ENCODE measurements at regions not wholly inside any gene's neighbourhood (a gene's known extent, or its start where the extent isn't known, plus 50 kb on each side); places are given as distances from the start of the nearest gene placed in this dataset.

DNA sequence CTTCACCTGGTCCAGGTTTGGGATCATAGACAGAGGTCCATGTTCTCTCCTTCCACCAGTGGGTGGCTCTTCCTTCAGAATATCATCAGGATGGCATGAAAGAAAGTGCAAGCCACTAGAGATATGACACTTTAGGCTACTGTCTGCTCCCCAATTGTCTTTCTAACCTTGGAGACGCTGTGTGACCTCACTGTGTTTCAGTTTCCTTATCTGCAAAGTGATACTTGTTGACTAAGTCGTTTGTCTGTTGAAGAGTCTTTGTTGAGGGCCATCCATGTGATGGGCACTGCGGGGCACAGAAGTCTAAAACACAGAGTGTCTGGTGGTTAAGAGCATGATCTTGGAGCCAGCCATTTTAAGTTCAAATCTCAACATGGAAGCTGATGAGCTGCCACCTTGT lies 259.9 kb upstream of the THSD7B start:
- TF ChIP-seq POLR2AphosphoS5 (IDR thresholded peaks at IDR 0.05; ENCODE audit: low read depth, low read length) (no peak), REST (IDR thresholded peaks at IDR 0.05; ENCODE audit: insufficient read depth in 1 of 2, low read depth in 2 of 2, low read length in 2 of 2) (no peak), SIN3A (IDR thresholded peaks at IDR 0.05; ENCODE audit: borderline replicate concordance, insufficient read depth, low read length) (no peak), TAF1 (IDR thresholded peaks at IDR 0.05; ENCODE audit: borderline replicate concordance, insufficient read depth, low read length) (no peak), FOXP2 (optimal IDR thresholded peaks at IDR 0.05; ENCODE audit: borderline replicate concordance, extremely low read depth, extremely low read length, insufficient read depth) (no peak)
